CD4-positive, alpha-beta T cell treated with Interleukin-4 for 1 hour (primary cell): ENCODE measurements at regions not wholly inside any gene's neighbourhood (a gene's known extent, or its start where the extent isn't known, plus 50 kb on each side); places are given as distances from the start of the nearest gene placed in this dataset.
"Not testable (repeated sequence)": the region's sequence is repeated elsewhere in the genome, so short reads cannot be mapped to it uniquely, and the experiment has no call there.

ENCODE experiments used
- DNase-seq, 2 donors: peaks; one replicate each; pipeline ENCODE4 v3.0.0-alpha.2; 2020 to 2022

DNA sequence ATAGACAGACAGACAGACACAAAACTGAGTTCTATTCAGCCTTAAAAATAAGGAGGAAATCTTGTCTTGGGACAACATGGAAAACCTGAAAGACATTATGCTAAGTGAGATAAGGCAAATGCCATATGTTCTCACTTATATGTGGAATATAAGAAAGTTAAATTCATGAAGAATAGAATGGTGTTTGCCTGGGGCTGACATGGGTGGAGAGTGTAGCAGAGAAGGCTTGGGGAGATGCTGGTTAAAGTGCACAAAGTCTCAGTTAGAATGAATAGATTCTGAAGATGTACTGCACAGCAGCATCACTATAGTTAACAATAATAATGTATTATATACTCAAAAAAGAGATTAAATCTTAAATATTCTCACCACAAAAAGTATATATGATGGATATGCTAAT, 355.5 kb downstream of the LRRIQ3 start:
- no peak for DNase-seq

DNA sequence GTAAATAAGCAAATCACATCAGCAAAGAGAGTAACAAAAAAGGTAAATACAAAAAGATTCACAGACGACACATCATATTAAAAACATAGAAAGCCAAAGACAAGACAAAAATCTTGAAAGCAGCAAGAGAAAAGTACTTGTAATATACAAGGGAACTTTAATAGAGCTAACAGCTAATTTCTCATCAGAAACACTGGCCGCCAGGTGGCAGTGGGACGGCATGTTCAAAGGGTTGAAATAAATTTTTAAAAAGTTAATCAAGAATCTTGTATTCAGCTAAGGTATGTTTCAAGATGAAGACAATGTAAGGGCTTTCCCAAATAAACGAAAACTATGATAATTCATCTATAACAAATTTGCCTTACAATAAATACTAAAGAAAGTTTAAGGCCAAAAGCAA, 358.1 kb downstream of the LRRIQ3 start:
- DNase-seq = no peak

DNA sequence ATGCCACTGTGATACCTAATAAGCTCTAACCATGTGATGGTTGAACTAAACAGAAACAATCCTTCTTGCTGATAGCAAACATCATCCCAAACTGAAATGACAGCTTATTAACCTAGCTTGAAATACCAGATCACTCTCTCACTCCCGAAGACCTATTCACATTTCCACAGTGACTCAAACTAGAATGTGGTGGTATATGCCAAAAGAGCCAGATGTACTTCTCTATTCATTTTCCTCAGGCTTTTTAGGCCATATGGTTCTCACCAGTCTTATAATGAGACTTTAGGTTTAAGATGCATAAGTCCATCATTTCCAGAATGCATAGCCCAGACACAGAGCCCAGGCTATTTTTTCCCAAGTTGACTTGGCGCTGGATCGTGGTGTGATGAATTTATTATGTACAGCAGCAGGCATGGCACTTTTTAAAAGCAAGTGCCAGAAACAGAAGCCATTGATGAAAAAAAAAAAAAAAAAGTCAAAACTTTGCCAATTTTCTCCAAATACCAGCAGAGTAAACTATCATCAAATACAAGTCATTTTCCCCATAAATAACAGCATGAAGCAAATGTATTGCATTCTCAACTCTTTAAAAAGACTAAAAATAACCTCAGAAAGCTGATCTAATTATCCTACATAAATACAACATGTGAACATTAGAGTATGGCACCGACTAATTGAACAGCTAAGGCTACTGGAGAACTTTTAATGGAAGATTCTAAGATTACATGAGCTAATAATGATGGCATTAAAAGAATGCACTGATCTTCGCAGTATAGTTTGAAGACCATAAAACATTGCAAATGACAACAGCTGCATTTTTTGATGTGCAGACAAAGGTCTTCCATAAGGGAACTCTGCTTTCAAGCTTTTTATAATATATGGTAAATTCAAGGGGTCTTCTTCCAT, 365.4 kb downstream of the LRRIQ3 start:
- no peak for DNase-seq

DNA sequence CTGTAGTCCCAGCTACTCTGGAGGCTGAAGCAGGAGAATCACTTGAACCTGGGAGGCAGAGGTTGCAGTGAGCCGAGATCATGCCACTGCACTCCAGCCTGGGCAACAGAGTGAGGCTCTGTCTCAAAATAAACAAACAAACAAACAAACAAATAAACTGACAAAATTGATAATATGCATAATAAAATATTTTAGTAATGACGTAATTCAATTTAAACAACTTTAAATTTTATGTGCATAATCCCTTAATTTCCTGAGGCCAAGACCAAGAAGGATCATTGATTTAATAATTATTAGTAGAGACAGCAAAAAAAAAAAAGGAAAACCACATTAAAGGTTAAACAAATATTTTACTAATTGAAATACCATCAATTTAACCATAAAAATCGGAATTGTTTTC, 370.7 kb downstream of the LRRIQ3 start:
- not testable (repeated sequence) for DNase-seq

GRCh38 chr1:73824065-73824464, 373.9 kb downstream of the LRRIQ3 start:
- DNase-seq = no peak

- no peak for DNase-seq
These were observed 376.5 kb downstream of the LRRIQ3 start for GRCh38 chr1:73821520-73821919.

- DNase-seq = no peak
These were observed 377.1 kb downstream of the LRRIQ3 start for GRCh38 chr1:73820843-73821242.

DNA sequence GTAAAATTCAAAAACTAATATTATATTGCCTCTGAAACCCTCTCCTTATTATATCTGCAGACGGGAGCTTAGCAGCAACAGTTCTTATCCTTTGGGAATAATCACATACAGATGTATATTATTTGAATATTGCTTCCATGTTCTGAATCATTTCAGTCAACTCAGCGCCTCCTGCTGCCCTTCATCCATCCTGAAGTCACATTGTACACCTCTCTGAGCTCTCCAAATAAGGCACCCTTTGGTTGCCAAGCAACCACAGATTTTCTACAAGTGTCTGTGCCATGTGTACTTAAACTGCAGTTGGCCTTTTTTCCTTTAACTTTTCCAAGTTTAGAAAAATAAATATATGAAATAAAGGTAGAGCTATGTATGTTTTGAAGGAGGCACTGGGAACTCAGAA, 384.3 kb downstream of the LRRIQ3 start:
- no peak for DNase-seq

DNA sequence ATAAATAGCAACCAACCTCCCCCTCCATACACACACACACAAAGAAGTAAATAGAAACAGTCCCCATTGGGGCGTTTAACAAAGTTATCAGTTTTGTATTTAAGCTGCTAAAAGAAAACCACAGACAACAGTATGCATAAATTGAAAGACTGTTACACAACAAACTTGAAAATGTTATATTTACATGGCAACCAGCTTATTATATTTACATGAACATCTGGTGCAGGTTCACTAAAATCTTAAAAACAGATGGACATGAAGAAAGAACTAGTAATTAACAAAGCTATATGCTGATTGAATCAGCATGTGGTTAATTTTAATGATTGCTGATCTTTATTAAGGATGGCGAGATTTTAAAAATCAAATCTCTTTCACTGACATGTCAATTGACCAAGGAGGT, 384.7 kb downstream of the LRRIQ3 start:
- no peak for DNase-seq

- no peak for DNase-seq
These were observed 386.2 kb downstream of the LRRIQ3 start for GRCh38 chr1:73811798-73812197.

- DNase-seq = no peak
These were observed 393.0 kb downstream of the LRRIQ3 start for GRCh38 chr1:73804935-73805334.

DNA sequence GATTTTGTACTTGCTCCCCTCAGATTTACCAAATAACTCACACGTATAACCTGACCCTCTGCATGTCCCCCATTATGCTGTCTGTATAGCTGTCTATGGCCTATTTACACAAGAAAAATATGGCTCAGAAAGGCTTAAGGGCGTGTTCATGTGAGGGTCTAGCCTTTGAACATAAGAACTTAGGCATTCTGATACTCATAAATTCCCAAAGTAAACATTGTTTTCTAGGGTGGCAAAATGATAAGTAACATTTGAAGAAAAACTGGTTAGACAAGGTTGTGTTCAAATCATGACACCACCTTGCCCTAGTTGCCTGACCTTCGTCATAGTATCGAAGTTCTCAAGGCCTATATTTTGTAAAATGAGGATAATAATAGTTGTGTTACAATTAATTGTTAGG, 394.6 kb downstream of the LRRIQ3 start:
- DNase-seq = no peak

DNA sequence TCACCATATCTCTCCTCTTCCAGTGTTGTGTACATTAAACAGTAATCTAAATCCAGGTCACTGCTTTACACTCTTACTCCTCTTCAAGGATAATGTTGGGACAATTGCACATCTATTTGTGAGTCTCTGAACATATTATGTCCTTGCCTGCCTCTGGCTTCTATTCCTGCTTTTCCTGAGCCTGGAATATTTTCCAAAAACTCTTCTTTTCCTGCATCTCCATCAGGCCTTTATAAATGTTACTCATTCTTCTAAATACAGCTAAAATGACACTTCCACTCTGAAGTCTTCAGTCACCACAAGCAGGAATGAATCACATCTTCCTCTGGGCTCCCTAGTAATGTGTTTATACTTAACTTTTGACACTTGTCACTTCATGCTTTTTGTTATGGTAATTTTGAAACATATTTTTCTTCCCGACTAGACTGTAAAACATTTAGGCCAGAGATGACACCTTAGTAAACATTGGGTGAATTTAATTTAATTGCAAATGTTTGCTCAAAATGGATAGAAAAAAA, 396.0 kb downstream of the LRRIQ3 start:
- DNase-seq = no peak

DNA sequence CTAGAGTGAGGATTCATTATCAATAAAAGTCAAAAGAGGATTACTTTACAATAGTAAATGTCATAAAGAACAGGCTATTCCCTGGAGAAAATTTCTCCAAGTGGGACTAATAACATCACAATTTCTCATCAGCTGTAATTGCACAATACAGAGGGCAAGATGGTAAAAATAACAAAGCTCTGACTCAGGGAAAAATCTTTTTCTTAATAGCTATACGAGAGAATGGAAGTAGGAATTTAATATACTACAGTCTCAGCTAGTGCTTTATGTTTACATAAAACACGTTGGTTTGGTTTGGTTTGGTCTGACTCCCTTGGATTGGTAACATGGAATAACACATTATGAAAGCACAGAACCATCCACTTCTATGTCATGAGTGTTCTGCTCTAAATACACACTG, 397.6 kb downstream of the LRRIQ3 start:
- no peak for DNase-seq

GRCh38 chr1:73789965-73790364, 408.0 kb downstream of the LRRIQ3 start:
- DNase-seq = no peak

DNA sequence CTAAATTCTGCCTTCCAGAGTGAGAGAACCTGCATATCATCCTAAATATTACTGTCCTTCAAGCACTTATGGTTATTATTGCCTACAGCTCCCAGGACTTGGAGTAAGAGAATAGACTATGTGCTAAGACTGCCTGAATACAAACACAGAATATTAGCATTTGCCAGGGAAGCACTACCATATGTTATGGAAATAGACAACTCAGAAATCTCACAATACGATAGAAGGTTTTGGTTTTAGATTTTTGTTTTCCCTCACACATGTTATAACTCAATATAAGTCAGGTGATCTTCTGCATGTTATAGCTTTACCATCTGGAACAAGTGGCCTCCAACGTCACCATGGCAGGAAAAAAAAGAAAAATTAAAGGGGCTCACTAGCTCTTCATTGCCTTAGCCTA, 413.9 kb downstream of the LRRIQ3 start:
- no peak for DNase-seq

- no peak for DNase-seq
These were observed 414.6 kb downstream of the LRRIQ3 start for GRCh38 chr1:73783352-73783751.

GRCh38 chr1:73782901-73783300, 415.1 kb downstream of the LRRIQ3 start:
- no peak for DNase-seq

DNA sequence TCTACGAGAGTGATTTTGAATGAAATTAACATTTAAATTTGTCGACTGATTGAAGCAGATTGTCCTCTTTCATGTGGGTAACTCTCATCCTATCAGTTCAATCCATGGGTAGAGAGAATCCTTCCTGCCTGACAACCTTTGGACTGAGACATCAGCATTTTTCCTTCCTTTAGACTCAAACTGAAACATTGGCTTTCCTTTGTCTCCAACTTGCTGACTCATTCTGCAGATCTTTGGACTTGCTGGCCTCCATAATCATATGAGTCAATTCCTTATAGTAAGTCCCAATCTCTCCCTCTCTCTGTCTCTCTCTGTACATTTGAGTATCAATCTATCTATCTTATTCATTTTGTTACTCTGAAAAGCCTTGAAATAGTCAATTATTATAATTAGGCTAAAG, 416.7 kb downstream of the LRRIQ3 start:
- DNase-seq = no peak

DNA sequence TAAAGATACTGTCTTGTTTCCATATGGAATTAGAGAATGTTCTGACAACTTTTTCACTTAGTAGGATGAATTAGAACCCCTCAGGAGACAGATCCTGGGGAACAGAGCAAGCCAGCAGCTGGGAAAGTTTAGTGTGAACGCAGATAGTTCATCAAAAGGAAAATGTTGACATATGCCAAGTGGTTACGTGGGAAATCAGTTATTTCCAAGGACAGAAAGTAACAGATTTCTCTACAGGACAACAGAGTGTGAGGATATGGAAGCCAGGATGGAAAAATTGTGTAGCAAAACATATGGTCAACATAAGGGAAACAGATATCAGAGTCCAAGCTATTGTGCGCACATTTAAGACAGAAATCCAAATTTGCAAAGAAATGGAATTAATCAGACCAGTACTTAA, 419.5 kb downstream of the LRRIQ3 start:
- no peak for DNase-seq

DNA sequence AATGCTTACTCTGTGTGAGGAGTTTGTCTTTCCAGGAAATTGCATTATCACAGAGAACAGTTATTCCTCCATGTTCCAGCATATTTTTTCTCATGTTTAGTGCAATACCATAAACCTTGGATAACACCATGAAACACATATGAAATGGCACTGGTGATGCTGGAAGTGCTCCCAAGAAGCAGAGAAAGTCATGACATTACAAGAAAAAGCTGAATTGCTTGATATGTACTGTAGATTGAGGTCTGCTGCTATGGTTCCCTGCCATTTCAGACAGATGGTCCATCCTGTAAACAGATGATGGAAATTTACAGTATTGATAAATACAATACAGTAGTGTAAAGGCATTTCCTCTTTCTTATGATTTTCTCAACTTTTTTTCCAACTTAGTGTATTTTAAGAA, 422.1 kb downstream of the LRRIQ3 start:
- DNase-seq = no peak

- DNase-seq = no peak
These were observed 425.0 kb downstream of the LRRIQ3 start for GRCh38 chr1:73772941-73773340.

GRCh38 chr1:73771396-73771795, 426.6 kb downstream of the LRRIQ3 start:
- no peak for DNase-seq

- DNase-seq = no peak
These were observed 427.7 kb downstream of the LRRIQ3 start for GRCh38 chr1:73770109-73770905.
